Skin epidermis (tissue), 12 donors: ENCODE measurements at regions not wholly inside any gene's neighbourhood (a gene's known extent, or its start where the extent isn't known, plus 50 kb on each side); places are given as distances from the start of the nearest gene placed in this dataset.
"Not testable (repeated sequence)": the region's sequence is repeated elsewhere in the genome, so short reads cannot be mapped to it uniquely, and the experiment has no call there.

ENCODE experiments used
- H3K27ac ChIP-seq, 21 experiments: fragments of 200-600 bp; sonication (generic) in 11 of 21; one replicate each; pipeline ENCODE4 v1.5.0; 2020; ENCODE audit warnings: mild to moderate bottlenecking in 3 of 21, inconsistent platforms in 2 of 21, moderate library complexity in 2 of 21
- H3K4me3 ChIP-seq, 7 experiments: fragments of 200-600 bp; sonication (generic) in 2 of 7; one replicate each; pipeline ENCODE4 v1.5.0; 2020; ENCODE audit warnings: inconsistent platforms in 2 of 7, mild to moderate bottlenecking in 2 of 7, moderate library complexity in 1 of 7

- Histone ChIP-seq H3K27ac (no peak overlapping the region), H3K4me3 (no peak overlapping the region)
These were observed 1260.5 kb upstream of the ACVR2A start for GRCh38 chr2:146584316-146584715.

DNA sequence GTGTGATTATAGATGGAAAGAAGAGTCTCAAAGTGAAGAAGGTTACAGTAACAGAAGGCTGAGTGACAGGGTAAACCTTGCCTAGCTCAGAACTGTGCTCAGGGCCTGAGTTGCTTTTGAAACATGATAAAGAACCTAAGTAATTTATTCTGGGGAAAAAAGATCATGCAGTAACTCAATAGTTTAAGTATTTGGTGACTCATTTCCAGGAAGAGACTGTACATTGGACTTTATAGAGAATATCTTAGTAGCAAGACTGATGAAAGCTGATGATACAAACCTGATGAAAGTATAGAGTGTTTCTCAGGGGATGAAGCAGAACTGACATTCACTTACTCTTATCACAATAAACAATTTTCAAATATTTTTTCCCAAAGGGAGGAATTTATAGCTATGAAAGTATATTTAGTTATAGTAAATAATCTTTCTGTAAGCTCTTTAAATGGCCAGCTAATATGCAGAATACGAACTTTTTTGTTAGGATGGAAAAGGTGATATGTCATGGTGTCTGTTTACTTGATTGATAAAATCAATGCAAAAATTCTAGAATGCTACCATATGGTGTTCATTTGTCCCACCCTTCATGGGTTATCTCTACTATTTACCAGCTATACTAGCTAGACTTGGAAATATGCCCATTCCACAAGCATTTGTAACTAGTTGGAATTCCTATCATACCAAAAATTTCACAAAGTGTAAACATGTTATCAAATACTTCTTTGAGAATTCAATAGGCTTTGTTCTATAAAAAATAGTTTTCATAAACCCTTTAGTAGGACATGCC, 1265.5 kb upstream of the ACVR2A start:
- H3K27ac ChIP-seq, result no peak overlapping the region
- H3K4me3 ChIP-seq, result no peak overlapping the region

DNA sequence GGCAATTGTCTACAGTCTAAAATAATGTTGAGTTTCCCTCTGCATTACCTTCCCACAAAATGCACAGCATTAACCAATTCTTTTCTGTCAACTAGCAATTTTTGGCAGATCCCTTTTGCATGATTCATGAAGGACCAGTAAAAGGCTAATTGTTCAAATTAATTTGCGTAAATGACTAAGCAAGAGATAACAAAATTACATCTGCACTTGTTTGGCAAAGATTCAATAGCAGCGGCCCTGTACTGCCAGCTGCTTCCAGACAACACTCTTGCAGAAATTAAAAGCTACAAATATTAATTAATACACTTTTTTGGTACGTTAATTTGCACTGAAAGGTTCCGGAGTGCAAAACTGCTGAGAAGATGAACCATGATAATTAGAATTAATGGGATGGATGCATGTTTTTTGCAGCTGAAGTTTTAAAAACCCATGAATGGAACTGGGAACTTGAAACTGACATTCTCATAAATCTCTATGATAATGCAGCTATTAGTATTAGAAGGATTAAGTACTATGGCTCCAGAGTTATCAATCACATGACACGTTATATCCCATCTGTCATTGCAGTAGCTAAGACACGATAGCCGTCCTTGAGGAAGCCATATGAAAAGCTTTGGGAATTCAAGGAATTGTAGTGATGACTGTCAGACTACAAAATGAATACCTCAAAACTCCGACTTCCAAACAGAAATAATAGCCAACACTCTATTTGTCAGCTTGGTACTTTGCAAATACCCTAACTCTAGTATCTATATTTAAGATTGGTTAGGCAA, 1268.3 kb upstream of the ACVR2A start:
- no peak overlapping the region for H3K4me3 ChIP-seq

DNA sequence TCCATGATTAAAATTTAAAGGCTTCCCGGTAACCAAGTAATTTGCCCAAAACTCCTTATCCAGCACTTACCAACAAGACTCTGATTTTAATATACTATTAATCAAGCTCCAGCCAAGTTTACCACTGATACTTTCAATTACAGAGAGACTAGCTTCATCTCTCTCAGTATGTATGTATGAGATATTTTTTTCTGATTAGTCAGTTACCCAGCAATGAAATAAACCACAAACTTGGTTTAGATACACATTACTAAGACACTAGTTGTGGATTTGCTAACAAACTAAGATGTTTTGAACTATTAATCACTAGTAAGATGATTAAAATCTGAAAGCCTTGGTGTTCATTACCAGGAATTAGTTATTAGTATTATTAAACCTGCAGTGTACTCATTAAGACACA, 1272.2 kb upstream of the ACVR2A start:
- no peak overlapping the region for H3K4me3 ChIP-seq
- no peak overlapping the region for H3K27ac ChIP-seq

More for the DNA sequence above, 1268.3 kb upstream of the ACVR2A start:
- no peak overlapping the region for H3K27ac ChIP-seq

GRCh38 chr2:146561996-146562395, 1282.8 kb upstream of the ACVR2A start:
- no peak overlapping the region for H3K4me3 ChIP-seq
- H3K27ac ChIP-seq, result no peak overlapping the region

GRCh38 chr2:146547236-146547635, 1297.6 kb upstream of the ACVR2A start:
- no peak overlapping the region for H3K27ac ChIP-seq
- no peak overlapping the region for H3K4me3 ChIP-seq

GRCh38 chr2:146544701-146545100, 1300.1 kb upstream of the ACVR2A start:
- no peak overlapping the region for H3K4me3 ChIP-seq

DNA sequence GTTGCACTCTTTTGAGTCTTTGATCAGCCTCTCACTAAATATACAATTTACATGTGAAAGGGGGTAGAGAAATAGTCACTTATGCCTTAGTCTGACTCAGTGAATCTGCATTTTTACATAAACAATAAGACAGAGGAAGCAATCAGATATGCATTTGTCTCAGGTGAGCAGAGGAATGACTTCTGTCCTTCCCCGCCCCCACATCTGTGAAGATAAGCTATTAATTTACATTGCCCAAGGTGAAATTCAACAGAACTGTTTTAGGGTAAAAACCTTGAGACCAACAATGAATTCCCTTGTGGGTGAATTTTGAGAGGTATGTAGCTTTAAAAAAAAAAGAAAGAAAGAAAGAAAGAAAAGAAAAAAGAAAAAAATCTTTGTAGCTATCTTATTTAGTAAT, 1302.9 kb upstream of the ACVR2A start:
- H3K27ac ChIP-seq, result no peak overlapping the region
- H3K4me3 ChIP-seq, result no peak overlapping the region

More at GRCh38 chr2:146544701-146545100, 1300.1 kb upstream of the ACVR2A start:
- no peak overlapping the region for H3K27ac ChIP-seq

DNA sequence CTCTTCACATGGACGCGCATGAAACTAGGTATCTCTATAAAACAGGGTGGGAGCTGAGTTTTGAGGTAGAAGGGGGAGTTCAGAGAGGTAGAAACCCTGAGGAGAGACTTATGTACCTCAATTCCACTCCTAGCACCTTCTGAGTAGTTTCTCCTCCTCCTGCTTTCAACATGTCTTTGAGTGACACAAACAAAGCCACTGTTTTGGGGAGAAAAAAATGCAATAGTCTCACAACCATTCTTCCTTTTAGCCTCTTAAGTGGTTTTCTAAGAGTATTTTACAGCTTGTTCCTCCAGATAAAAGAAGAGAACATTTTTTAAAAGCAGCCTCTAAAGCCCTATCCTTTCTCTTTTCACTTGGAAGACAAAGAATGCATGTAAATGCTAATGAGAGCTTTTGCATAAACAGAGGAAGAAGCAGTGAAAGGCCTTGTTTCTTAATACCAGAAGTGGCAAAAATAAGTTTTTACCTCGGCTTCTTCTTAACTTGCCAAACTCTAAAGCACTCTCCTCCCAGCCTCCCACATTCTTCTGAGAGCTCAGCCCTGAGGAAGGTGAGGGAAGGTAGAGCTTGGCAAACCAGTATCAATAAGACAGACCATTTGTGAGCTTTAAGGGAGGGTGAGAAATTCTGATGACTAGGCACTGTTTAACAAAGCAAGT, 1304.4 kb upstream of the ACVR2A start:
- Histone ChIP-seq H3K4me3 (no peak overlapping the region), H3K27ac (no peak overlapping the region)

- not testable (repeated sequence) for H3K27ac ChIP-seq, H3K4me3 ChIP-seq
These were observed 1305.1 kb upstream of the ACVR2A start for GRCh38 chr2:146539739-146540138.

DNA sequence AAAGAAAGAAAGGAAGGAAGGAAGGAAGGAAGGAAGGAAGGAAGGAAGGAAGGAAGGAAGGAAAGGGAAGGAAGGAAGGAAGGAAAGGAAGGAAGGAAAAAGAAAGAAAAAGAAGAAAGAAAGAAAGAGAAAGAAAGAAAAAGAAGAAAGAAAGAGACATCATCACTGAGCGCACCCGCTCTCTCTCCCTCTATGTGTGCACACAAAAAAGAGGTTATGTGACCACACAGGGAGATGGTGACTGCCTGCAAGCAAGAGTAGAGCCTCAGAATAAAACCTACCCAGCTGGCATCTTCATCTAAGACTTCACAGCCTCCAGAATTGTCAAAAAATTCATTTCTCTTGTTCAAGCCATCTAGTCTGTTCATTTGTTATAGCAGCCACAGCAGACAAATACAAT, 1307.4 kb upstream of the ACVR2A start:
- Histone ChIP-seq H3K27ac (no peak overlapping the region), H3K4me3 (no peak overlapping the region)

GRCh38 chr2:146532509-146533147, 1312.2 kb upstream of the ACVR2A start:
- Histone ChIP-seq H3K4me3 (no peak overlapping the region), H3K27ac (no peak overlapping the region)

- H3K4me3 ChIP-seq, result no peak overlapping the region
- no peak overlapping the region for H3K27ac ChIP-seq
These were observed 1312.8 kb upstream of the ACVR2A start for GRCh38 chr2:146532009-146532408.

DNA sequence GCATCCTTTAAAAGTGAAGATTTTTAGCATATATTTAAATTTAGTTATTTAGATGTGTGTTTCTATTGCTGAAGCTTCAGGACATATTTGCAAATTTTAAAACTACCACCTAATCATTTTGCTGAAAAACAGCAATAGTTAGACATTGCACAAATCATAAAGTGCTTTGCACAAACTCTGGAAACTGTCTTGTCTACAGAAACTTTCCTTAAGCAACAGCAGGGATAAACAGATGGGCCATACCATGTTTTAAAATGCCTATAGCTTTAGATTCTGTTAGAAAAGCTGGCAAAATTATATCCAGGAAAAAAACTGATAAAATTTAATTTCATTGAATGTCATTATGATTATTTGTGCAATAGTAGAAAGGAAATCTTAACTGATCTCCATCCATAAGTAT, 1313.9 kb upstream of the ACVR2A start:
- Histone ChIP-seq H3K4me3 (no peak overlapping the region), H3K27ac (no peak overlapping the region)

GRCh38 chr2:146527166-146527565, 1317.7 kb upstream of the ACVR2A start:
- Histone ChIP-seq H3K4me3 (no peak overlapping the region), H3K27ac (no peak overlapping the region)

- H3K27ac ChIP-seq, result no peak overlapping the region
- H3K4me3 ChIP-seq, result no peak overlapping the region
These were observed 1321.6 kb upstream of the ACVR2A start for GRCh38 chr2:146523196-146523595.

GRCh38 chr2:146506851-146507250, 1338.0 kb upstream of the ACVR2A start:
- no peak overlapping the region for H3K4me3 ChIP-seq
- H3K27ac ChIP-seq, result no peak overlapping the region

DNA sequence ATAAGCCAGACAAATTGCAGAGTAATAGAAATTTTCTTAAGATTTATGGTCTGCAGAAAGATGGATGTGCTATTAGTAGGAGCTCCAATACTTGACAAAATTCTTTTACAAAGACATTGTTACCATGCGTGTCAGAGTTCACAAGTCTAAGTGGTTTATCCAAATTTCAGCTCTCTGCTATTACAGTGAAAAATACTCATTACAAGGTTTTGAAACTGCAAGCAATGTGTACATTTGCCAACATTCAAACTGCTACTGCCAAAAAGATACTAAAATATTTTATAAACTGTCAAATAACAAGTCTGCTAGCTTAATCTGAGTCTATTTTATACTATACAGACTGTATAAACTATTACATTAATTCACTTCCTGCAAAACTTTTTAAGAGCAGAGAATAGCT, 1341.5 kb upstream of the ACVR2A start:
- H3K4me3 ChIP-seq, result no peak overlapping the region
- H3K27ac ChIP-seq, result no peak overlapping the region

GRCh38 chr2:146496248-146496647, 1348.6 kb upstream of the ACVR2A start:
- H3K27ac ChIP-seq, result no peak overlapping the region
- no peak overlapping the region for H3K4me3 ChIP-seq

DNA sequence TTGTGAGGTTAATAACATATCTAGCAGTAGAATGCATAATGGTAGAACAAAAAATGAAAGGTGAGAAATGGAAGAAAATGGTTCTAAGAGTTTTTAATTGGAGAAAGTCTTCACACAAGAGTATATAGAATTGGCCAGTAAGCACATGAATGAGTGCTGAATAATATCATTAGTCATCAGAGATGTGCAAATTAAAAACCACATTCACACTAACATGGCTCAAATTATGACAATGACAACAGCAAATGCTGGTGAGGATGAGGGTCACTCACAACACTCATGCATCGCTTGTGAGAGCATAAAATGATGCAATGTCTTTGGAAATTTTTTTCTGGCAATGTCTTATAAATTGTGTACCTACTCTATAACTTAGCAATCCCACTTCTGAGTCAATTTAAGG, 1355.4 kb upstream of the ACVR2A start:
- H3K27ac ChIP-seq, result no peak overlapping the region
- H3K4me3 ChIP-seq, result no peak overlapping the region
